ENCODE measurements at regions not wholly inside any gene's neighbourhood (a gene's known extent, or its start where the extent isn't known, plus 50 kb on each side); places are given as distances from the start of the nearest gene placed in this dataset.

DNA sequence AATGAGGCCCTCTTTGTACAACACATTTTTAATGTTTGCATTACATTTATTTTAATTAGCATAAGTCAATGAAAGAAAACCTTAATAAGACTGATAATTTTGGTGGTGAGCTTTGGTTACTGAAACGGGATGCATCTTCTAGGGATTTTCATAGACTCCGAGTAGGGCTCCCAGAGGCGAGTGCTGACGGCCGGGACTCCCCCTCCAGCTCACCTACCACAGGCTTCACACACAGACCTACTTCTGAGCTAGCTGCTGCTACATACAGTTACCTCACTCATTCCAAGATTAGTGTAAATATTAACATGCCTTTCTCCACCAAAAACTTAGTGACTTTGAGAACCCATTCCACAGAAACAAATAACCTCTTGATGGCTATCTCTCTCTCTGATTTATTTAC lies 271.1 kb downstream of the GALR1 start:
- no peaks in the 10 kb centered on the region for H3K4me1 ChIP-seq
- TF ChIP-seq POLR2A (IDR thresholded peaks at IDR 0.05) (no peak), CTCF (IDR thresholded peaks at IDR 0.05) (no peak)
- H3K27ac ChIP-seq = no peak overlapping the region
- H3K27me3 ChIP-seq = no peaks in the 10 kb centered on the region
- no peaks in the 10 kb centered on the region for H3K36me3 ChIP-seq
- no peak for DNase-seq
- no peaks in the 10 kb centered on the region for H3K9me3 ChIP-seq
- H3K4me3 ChIP-seq = no peak overlapping the region

GRCh38 chr18:77522051-77522675 lies 272.5 kb downstream of the GALR1 start:
- no peaks in the 10 kb centered on the region for H3K4me1 ChIP-seq
- TF ChIP-seq POLR2A (IDR thresholded peaks at IDR 0.05) (no peak), CTCF (IDR thresholded peaks at IDR 0.05) (no peak)
- no peak for DNase-seq
- no peak overlapping the region for H3K4me3 ChIP-seq
- H3K27ac ChIP-seq = no peak overlapping the region
- H3K36me3 ChIP-seq = no peaks in the 10 kb centered on the region
- no peaks in the 10 kb centered on the region for H3K27me3 ChIP-seq
- H3K9me3 ChIP-seq = no peaks in the 10 kb centered on the region

- no peak for TF ChIP-seq CTCF (IDR thresholded peaks at IDR 0.05)
- no peak for TF ChIP-seq POLR2A (IDR thresholded peaks at IDR 0.05)
- Histone ChIP-seq H3K4me3 (no peak overlapping the region), H3K36me3 (no peaks in the 10 kb centered on the region), H3K4me1 (no peaks in the 10 kb centered on the region), H3K9me3 (no peaks in the 10 kb centered on the region), H3K27me3 (no peaks in the 10 kb centered on the region), H3K27ac (no peak overlapping the region)
- DNase-seq = no peak
These were observed 275.3 kb downstream of the GALR1 start for GRCh38 chr18:77524909-77525308.

- no peak for DNase-seq
- Histone ChIP-seq H3K27ac (no peak overlapping the region), H3K4me3 (no peak overlapping the region), H3K36me3 (no peaks in the 10 kb centered on the region), H3K9me3 (no peaks in the 10 kb centered on the region), H3K27me3 (no peaks in the 10 kb centered on the region), H3K4me1 (no peaks in the 10 kb centered on the region)
- no peak for TF ChIP-seq POLR2A (IDR thresholded peaks at IDR 0.05)
- TF ChIP-seq CTCF (IDR thresholded peaks at IDR 0.05) = no peak
These were observed 277.3 kb downstream of the GALR1 start for GRCh38 chr18:77526962-77527361.

GRCh38 chr18:77528872-77529271 lies 279.2 kb downstream of the GALR1 start:
- Histone ChIP-seq H3K9me3 (no peaks in the 10 kb centered on the region), H3K4me1 (no peaks in the 10 kb centered on the region), H3K27me3 (no peaks in the 10 kb centered on the region), H3K27ac (no peak overlapping the region), H3K4me3 (no peak overlapping the region), H3K36me3 (no peaks in the 10 kb centered on the region)
- no peak for DNase-seq
- no peak for TF ChIP-seq POLR2A (IDR thresholded peaks at IDR 0.05)
- TF ChIP-seq CTCF (IDR thresholded peaks at IDR 0.05) = no peak
